NCI-H146 (cell line): ENCODE measurements at regions not wholly inside any gene's neighbourhood (a gene's known extent, or its start where the extent isn't known, plus 50 kb on each side); places are given as distances from the start of the nearest gene placed in this dataset.
A peak's percentile ranks its signal among the peaks of the same experiment; 100 is the strongest.

Experiments
- DNase-seq: peaks from one replicate; lab custom pipeline; 2025; lab: John Stamatoyannopoulos, UW

DNA sequence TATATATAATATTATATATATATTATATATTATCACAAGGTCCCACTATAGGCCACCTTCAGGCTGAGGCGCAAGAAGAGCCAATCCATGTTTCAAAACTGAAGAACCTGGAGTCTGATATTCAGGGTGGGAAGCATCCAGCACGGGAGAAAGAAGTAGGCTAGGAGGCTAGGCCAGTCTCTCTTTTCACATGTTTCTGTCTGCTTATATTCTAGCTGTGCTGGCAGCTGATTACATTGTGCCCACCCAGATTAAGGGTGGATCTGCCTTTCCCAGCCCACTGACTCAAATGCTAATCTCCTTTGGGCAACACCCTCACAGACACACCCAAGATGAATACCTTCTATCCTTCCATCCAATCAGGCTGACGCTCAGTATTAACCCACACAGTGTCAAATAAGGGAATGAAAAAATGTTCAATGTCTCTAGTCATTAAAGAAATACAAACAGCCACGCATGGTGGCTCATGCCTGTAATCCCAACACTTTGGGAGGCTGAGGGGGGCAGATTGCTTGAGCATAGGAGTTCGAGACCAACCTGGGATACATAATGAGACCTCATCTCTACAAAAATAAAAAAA, 135.4 kb upstream of the PCBD1 start:
- DNase-seq, result no peak

DNA sequence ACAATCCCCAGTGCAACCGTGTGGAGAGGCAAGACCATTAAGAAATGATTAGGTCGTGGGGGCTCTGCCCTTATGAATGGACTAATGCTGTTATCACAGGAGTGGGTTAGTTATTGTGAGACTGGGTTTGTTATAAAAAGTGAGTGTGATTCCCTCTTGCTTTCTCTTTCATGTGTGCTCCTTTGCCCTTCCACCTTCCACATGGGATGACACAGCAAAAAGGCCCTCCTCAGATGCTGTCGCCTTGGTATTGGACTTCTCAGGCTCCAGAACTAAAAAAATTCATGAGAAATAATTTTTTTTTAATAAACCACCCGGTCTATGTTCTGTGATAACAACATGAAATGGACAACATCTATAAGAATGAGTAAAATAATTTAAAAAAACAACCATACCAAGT, 136.1 kb upstream of the PCBD1 start:
- DNase-seq, result no peak

DNA sequence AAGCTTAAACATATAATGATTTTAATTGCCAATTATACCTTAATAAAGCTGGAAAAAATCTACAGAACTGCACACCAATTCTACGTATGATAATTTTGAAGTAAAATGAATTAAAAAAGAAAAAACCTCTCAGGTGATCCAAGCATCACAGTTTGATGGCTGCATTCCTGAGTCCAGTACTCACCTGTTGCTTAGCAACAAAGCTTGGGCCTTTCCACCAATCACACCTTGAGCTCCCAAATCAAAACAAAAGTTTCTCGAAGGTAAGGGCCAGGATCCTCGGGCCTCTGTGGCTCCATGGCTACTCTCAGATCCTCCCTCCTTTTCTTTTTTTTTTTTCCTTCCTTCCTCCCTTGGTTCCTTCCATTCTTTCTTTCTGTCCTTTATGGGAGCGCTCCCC, 137.2 kb upstream of the PCBD1 start:
- no peak for DNase-seq

DNA sequence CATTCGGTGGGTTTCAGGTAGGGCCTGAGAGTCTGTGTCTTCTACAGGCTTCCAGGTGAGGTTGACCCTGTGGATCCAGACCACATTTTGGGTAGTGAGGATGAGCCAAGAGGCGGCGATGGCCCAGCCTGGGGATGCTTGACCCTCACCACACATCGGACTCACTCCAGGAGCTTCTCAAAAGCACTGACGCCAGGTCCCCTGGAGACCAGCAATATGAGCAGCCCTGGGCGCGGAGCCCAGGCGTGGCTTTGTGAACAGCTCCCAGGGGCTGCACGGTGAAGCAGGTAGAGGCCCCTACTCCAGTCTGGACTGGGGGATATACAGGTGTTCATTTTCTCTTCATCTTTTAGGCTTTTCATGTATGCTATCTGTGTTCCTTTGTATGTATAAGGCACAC, 139.7 kb upstream of the PCBD1 start:
- DNase-seq, result no peak

DNA sequence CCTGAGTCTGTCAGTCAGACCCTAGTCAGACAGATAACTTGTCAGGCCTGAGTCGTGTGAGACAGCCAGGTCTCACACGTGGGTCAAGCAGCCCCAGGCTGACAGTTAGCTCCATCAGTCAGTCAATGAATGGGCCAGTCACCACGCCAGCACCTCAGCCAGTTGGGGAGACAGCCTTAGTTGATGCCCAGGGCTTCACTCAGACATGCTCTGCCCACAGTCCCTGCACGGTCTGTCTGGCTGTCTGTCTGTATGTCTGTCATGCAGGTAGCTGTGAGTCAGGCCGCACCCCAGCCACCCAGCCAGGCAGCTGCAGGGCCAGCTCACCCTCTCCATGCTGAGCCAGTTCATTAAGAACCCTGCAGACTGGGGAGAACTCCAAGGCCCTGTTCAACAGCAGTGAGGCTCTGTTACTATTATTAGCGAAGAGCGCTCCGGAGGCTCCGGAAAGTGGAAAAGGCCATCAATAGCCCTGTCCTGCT, 141.1 kb upstream of the PCBD1 start:
- DNase-seq, result no peak

DNA sequence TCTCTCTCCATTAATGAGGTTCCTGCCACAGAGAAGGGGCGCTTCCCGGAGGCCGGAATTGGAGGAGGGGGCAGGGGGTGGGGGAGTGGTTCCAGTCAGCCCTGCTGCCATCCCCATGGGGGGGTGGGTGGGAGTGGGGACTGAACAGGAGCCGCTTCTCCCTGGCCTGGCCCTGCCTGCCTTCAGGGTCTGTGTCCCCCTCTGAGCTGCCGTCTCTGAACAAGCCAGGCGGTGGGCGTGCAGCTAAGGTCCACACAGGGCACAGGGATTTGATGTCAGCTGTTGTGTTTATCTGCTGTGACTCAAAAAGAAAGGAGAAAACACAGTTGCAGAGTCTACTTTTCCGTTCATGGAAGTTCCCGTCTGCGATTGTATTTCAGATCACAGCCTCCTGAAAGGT, 141.5 kb upstream of the PCBD1 start:
- no peak for DNase-seq

DNA sequence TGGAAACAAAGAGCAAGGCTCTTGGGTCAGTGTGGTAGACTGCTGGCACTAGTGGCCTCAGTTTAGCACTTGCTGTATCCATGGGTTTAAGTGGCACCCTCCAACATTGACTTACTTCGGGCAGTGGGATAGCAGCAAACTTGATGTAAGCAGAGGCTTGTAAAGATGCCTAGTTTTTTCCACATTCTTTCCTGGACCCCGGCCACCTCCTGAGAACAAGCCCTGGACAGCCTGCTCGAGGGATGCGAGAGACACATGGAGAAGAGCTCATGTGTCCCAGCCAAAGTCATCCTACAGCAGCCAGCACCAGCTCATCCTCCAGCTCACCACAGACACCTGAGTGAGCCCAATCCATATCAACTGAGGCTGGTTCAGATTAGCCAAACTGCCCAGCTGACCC, 142.7 kb upstream of the PCBD1 start:
- no peak for DNase-seq

DNA sequence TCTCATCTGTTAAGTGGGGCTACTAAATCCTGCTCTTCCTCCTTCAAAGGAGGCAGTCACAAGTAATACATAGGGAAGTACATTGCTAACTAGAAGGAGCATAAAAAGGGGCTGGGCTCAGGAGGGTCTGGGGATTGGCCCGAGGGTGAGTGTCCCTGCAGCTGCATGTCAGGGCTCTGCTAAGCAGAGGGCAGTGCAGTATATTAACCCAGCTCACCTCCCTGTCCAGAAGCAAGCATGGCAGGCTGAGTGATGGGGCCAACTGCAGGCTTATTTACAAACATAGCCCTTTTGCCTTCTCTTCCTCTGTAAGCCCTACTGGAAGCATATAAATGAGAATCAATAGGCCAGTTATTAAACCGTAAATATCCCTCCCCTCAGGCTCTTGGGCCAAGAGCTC, 143.2 kb upstream of the PCBD1 start:
- peak; percentile 24 for DNase-seq

DNA sequence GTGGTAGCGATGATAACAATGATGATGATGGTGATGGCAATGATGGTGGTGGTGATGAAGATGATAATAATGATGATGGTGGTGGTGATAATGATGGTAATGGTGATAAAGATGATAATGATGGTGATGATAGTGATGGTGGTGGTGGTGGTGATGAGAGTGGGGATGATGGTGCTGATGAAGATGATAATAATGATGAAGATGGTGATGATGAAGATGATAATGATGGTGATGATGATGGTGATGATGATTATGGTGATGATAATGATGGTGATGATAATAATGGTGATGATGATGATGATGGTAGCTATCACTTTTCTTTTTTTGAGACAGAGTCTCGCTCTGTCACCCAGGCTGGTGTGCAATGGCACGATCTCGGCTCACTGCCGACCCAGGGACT, 144.5 kb upstream of the PCBD1 start:
- DNase-seq, result no peak

DNA sequence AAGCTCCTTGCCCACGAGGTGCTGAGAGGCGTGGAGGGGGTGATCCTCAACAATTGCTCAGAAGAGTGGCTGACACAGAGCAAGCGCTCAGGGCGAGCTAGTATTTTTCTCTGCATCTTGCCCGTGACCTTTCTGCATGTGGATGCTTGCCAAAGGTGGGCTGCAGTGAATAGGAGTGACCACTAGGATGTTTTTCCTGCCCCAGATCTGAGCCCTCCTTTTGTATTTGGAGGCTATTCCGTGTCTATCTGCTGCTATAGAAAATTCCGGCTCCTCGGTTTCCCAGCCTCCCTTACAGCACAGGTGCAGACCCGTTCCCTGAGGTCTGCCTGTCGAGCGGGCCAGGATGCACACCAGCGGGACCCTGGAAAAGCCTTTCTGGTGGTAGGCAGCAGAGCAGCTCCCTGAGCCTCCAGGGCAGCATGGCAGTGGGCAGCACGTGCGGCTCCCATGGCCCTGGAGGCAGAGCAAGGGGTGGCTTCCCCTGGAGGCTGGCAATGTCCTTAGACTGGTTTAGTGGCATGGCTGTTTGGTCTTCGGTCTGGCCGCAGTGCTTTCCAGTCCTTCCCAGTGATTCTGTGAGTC, 145.1 kb upstream of the PCBD1 start:
- DNase-seq, result no peak

DNA sequence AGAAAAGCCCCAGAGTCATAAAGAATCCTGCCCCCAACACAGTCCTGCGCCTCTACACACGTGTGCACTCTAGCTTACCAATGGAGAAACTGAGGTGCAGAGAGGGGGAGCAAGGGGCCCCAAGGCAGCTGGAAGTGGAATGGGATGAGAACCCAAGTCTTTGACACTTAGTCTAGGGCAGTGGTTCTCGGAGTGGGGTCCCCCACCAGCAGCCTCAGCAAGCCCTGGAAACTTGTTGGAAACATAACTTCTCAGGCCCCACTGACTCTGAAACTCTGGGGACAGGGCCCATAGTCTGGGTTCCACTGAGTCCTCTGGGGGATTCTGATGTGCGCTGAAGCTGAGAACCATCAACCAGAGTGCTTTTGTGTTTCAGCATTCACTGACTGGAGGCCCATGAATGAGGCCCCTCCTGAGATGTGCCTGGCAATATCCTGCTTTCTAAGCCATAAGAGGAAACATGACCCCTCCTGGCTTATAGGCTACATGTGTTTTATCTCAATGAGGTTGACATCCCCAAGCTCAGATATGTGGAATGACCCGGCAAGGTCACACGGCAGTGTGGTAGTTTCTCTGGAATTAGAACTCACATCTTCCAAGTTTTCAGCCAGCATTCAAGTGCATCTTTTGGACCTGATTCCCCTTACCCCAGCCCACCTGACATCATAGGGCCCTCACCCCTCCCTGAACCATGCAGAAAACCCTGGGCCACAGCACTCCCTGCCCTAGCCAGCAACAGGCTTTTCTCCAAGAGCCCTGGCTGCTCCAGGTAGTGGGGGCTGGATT, 147.3 kb upstream of the PCBD1 start:
- DNase-seq, result no peak

DNA sequence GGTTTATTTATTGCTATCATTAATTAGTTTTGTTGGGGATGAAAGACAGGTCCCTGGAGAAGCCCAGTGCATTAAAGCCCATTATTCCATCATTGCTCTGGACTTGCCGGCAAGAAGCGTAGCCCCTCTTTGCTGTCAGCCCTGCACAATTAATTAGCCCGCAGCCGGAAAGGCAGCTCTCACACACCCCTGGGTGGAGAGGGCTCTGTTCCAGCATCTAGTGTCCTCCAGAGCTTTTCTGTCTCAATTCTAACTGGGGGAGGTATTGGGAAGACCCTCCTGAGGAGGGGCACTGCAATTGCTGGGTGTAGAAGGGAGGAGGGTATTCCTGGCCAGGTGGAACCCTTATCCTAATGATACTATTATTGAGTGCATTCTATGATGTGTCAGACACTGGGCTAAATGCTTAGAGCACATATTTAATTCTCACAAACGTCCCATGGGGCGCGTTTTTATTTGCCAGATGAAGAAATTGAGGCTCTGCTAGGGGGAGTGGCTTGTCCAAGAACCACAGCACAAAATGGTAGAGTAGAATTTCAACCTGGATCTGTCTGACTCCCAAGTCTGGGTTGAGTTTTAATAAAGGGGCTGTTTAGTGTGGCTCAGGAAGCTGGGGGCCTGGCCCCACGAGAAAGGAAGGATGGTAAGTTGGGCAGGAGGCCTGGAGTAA, 148.1 kb upstream of the PCBD1 start:
- DNase-seq, result no peak

DNA sequence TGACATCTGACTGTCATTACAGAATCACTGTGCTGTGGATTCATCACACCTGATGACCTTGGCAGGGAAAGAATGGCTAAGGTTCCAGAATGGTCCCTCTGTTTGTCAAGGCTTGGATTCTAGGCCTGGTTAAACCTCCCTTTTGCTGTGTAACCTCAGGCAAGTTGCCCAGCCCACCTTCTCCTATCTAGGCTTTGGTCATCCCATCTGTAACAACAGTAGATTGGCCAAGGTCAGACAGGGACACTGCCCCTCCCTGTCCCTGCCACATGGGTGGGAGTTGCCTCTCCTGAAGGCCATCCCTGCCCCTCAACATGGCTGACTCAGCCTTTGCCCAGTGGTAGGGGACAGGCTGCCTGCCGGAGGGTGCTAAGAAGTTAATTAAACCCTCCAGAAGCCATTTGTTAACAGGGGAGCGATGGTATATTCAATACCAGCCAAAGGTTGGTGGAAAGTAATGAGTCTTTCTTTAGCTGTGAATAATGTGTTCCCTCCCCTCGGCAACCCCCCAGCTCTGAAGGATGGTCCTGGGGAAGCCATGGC, 149.8 kb upstream of the PCBD1 start:
- no peak for DNase-seq

DNA sequence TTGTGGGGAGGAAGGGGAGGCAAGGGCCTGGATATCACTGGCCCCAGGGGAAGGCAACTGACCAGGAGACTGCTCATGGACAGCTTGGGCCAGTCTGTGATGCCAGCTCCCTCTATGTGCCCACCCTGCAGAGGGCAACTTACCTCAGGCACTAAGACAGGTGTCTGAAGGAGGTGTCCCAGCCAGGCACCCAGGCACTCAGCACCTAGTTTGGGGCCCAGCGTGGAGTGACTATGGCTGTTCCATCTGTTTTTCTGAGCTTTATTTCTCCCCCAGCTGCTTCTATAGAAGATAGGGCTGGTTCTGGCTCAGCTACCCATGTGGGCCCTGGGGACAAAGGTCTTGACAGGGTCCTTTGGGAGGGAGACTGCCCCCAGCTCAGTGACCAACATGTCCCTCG, 150.6 kb upstream of the PCBD1 start:
- DNase-seq, result no peak

DNA sequence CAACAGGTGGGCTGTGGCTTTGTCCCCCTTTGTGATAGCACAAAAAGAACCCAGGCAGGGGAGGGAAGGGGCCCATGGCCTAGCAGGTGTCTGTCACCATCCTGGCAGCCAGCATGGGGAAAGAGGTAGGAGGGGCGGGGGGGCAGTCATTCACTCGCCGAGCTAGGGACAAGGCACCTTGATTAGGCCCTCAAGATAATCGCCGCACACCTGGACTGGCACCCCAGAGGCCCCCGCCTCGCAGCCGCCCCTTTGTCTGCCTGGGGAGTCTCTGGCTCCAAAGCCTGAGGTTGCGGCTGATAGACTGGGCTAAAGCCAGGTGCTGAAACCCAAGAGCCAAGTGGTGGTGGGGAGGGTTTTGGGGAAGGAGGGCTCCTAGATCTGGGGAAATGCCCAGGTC, 151.2 kb upstream of the PCBD1 start:
- peak; percentile 89 for DNase-seq

DNA sequence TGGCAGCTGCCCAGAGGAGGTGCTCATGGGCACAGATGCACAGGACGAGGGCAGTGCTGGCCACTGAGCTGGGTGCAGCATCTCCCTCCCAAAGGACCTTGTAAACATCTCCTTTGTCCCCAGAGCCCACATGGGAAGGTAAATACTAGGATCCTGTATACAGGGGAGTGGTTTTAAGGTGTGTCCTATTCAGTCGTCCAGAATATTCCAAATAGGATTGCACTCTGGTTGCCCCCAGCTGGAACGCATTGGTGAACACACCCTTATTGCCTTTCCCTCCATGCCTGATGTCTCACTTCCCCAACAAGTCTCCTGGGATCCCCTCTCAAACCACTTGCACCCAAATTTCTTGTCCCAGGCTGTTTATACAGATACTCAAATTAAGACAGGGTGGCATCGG, 152.0 kb upstream of the PCBD1 start:
- peak; percentile 71 for DNase-seq

DNA sequence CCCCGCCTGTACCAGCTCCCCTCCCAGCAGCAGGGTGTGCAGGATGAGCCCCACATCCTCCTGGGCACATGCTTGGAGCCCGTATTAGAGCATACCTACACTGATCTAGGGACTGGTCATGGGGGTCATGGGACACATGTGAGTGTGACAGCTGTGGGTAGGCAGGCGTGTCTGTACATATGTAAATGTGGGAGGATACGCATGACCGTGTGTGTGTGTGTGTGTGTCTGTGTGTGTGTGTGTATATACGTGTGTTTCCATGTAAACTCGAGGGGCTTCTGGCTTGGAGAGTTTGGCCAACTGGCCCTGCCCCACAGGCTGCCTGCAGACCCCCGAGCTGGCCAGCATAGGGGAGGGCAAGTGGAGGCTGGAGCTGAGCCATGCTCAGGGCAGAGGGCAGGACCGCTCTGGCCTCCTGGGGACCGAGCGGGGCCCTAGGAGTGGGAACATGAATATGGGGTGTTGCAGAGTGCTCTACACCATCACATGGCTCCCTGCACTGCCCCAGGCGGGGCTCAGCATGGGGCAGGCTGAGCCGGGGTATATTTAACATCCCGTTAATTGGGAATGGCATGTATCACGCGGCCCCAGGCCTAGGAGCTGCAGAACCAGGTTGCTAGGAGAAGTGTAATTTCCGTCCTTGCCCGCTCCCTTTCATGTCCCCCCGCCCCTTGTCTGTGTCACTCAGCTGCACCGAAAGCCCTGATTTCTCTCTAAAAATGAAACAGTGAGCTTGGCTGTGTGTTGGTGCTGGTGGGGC, 152.7 kb upstream of the PCBD1 start:
- peak; percentile 86 for DNase-seq

DNA sequence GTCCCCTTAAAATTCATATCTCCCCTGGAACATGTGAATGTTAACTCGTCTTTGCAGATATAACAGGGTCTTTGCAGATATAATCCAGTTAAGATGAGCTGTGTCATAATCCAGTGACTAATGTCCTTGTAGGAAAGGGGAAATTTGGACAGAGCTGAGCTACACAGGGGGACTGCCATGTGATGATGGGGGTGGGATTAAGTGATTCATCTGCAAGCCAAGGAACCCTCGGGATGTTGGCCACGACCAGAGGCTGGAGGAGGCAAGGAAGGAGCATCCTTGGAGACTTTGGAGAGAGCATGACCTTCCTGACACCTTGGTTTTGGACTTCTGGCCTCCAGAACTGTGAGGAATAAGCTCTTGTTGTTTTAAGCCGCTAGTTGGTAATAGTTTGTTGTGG, 153.9 kb upstream of the PCBD1 start:
- DNase-seq, result no peak

DNA sequence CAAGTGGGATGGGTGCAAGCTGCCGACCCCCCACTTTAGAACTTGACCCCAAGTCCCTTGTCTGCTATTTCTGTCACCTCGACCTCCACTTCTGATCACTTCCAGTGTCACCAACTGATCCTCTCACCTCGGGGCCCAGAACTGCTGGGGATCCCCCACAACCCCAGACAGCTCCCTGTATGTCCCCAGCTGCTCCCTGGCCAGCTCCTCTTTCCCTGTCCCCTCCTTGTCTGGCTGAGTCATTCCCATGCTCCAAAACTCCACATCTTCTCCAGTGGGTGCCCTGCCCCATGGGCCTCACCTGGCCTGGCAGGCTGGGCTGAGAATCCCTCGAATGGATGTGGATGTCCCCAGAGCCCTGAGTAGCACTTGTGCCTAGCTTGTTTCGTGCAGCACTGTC, 154.3 kb upstream of the PCBD1 start:
- DNase-seq, result no peak

DNA sequence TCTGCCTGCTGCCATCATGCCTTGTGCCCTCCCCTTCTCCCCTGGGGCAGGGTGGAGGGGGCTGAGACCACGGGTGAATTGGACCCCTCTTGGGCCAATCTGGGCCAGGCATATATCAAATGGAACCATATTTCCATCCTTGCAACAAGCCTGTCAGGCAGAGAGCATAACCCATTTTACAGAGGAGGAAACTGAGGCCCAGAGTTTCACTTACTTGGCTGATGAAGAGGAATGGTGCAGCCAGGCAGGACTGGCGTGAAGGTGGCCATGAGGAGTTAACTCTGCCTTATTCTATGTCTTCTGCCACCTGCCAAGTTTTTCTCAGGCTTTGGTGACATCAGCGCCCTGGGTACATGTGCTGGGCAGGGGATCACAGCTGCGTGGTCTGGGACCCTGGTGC, 155.5 kb upstream of the PCBD1 start:
- no peak for DNase-seq

DNA sequence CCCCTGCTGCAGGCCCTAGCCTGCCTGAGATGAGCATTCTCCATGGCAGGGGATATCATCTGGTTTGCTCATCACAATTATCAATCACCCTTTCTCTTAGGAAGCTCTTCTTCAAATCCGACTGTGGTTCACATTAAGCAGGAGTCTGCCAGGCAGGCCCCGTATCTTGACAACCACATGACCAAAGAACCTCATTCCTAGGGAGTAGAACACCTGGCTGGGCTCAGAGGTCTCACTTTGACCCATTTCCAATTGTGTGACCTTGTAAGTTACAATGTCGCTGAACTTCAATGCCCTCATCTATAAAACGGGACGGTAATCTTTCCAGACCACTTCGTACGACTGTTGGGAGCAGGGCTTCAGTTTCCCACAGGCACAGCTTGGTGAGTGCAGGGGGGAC, 156.4 kb upstream of the PCBD1 start:
- no peak for DNase-seq

DNA sequence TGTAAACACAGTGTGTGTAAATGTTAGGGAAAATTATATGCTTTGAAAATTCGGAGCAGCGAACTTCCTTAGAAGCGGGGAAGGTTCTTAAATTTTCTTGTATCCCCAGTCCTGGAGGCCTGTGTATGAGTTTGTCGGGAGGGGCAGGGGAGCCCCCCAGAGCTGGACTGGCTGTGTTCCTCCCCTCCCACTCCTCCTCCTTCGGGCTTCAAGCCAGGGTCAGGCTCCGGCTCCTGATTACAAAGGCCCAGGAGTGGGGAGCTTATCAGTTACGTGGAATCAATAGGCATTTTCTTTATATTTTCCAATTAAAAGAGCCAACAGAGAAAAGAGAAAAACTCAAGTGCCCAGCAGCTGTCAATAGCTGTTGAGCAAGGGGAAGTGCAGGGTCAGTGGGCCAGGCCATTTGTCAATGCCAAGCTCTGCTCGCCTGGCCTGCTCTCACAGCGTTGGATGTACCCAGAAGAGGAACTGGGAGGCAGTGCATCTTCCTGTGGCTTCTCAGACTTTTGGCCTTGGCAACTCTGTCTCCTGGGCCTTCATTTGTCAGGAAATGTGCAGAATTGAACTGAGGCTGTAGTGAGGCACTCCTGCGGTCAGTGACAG, 156.9 kb upstream of the PCBD1 start:
- peak; percentile 81 for DNase-seq
